ENCODE measurements at regions not wholly inside any gene's neighbourhood (a gene's known extent, or its start where the extent isn't known, plus 50 kb on each side); places are given as distances from the start of the nearest gene placed in this dataset.
"Not testable (repeated sequence)": the region's sequence is repeated elsewhere in the genome, so short reads cannot be mapped to it uniquely, and the experiment has no call there.

DNA sequence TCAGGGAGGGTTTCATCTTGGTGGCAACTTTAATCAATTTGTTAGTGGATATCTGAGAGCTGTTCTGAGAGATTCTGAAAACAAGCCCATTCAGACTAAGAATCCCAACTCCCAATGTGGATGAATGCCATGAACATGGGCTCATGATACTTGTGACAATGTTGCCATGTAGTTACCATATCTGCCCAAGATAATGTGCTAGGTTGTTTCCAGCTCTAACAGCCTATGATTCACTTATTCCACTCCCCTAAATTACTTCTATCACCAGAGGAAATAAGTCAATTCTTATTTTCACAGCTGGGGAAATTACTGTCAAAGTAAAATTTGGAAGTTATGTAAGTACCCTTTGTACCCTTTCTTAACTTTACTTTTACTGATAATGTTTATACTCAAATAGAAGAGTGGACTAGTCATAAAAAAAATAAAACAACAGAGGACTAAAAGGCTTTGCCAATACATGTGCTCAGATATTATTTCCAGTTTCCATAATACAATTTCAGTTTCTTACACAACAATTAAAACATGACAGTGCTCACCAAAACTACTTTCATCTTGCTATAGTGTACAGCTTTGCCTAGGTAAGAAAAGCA, 1101.7 kb upstream of the INTU start:
- no peaks in the 10 kb centered on the region for H3K27me3 ChIP-seq
- no peak overlapping the region for H3K4me3 ChIP-seq (ENCODE audit: low read depth, low read length)
- no peaks in the 10 kb centered on the region for H3K36me3 ChIP-seq
- H3K9me3 ChIP-seq, result no peaks in the 10 kb centered on the region
- DNase-seq, result no peak
- peaks cover 8% of the 10 kb centered on the region for H3K4me1 ChIP-seq
- no peak for TF ChIP-seq CTCF (IDR thresholded peaks at IDR 0.05; ENCODE audit: low read depth, low read length)

- no peaks in the 10 kb centered on the region for H3K9me3 ChIP-seq
- no peak overlapping the region for H3K4me3 ChIP-seq (ENCODE audit: low read depth, low read length)
- H3K36me3 ChIP-seq, result no peaks in the 10 kb centered on the region
- DNase-seq, result no peak
- TF ChIP-seq CTCF (IDR thresholded peaks at IDR 0.05; ENCODE audit: low read depth, low read length), result no peak
- H3K4me1 ChIP-seq, result peaks cover 8% of the 10 kb centered on the region
- H3K27me3 ChIP-seq, result no peaks in the 10 kb centered on the region
Observed at GRCh38 chr4:126532527-126532926, 1100.2 kb upstream of the INTU start.

DNA sequence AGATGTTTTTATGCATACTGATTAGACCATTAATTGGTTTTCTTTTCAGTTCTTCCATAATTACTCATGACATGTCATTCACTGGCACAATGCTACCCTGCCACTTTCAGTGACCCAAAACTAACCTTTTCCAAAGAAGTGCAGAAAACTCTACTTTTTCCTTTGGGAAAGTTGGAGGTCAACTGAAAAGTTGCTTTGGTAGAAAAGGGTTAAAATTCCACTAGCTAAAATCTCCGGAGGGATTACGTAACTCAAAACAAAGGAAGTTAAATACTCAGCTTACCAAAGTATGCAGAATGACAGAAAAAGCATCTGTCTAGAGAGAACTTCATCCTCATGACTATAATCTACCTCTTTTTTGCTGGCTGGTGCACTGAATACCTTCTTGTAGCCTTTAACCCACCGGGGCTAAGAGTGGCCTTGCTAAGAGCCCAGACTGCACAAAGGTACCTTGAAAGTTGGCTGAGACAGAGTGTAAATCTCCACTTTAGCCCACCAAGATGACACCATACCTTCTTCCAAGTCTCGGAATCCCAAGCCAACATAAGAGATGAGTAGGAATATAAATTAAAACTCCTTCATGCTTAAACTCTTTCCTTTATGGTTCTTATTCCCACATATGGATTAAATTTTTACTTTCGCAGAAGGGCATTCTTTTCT, 1099.5 kb upstream of the INTU start:
- Histone ChIP-seq H3K4me3 (ENCODE audit: low read depth, low read length) (no peak overlapping the region), H3K36me3 (no peaks in the 10 kb centered on the region), H3K4me1 (peaks cover 8% of the 10 kb centered on the region), H3K9me3 (no peaks in the 10 kb centered on the region), H3K27me3 (no peaks in the 10 kb centered on the region)
- TF ChIP-seq CTCF (IDR thresholded peaks at IDR 0.05; ENCODE audit: low read depth, low read length), result no peak
- no peak for DNase-seq

- no peak for TF ChIP-seq CTCF (IDR thresholded peaks at IDR 0.05; ENCODE audit: low read depth, low read length)
- no peak for DNase-seq
- Histone ChIP-seq H3K9me3 (no peaks in the 10 kb centered on the region), H3K4me3 (ENCODE audit: low read depth, low read length) (no peak overlapping the region), H3K36me3 (no peaks in the 10 kb centered on the region), H3K4me1 (peaks cover 10% of the 10 kb centered on the region), H3K27me3 (no peaks in the 10 kb centered on the region)
Observed at GRCh38 chr4:126539771-126540170, 1093.0 kb upstream of the INTU start.

DNA sequence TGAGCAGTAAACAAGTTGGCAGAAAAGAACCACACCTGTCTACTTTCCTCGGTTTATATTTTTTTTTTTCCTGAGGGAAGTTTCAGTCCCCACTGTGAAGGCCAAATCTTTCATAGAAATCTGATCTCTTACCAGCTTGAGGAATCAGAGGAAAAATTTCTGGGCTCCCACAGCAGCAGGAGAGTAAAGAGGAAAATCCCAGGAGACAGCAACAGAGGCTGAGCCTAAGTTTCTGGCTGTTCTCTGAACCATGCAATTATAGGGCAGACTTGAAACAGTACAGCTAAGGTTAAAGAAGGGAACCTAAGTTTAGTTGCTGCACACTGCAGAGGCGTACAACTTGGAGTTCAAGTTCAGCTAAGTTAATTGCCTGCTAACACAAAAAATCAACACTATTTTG, 1090.9 kb upstream of the INTU start:
- no peaks in the 10 kb centered on the region for H3K9me3 ChIP-seq
- TF ChIP-seq CTCF (IDR thresholded peaks at IDR 0.05; ENCODE audit: low read depth, low read length), result no peak
- no peak overlapping the region for H3K4me3 ChIP-seq (ENCODE audit: low read depth, low read length)
- no peaks in the 10 kb centered on the region for H3K36me3 ChIP-seq
- no peak for DNase-seq
- peaks cover 10% of the 10 kb centered on the region for H3K4me1 ChIP-seq
- H3K27me3 ChIP-seq, result no peaks in the 10 kb centered on the region

GRCh38 chr4:126544276-126544675, 1088.5 kb upstream of the INTU start:
- no peak for DNase-seq
- Histone ChIP-seq H3K4me3 (ENCODE audit: low read depth, low read length) (no peak overlapping the region), H3K36me3 (no peaks in the 10 kb centered on the region), H3K4me1 (peaks cover 10% of the 10 kb centered on the region), H3K27me3 (no peaks in the 10 kb centered on the region), H3K9me3 (no peaks in the 10 kb centered on the region)
- TF ChIP-seq CTCF (IDR thresholded peaks at IDR 0.05; ENCODE audit: low read depth, low read length), result no peak

- H3K4me3 ChIP-seq (ENCODE audit: low read depth, low read length); H3K27me3 ChIP-seq; DNase-seq; H3K9me3 ChIP-seq; H3K36me3 ChIP-seq: not testable (repeated sequence)
- peaks cover 10% of the 10 kb centered on the region for H3K4me1 ChIP-seq
Observed at GRCh38 chr4:126546197-126546596, 1086.6 kb upstream of the INTU start.

Data from BE2C (cell line).